ENCODE measurements at regions not wholly inside any gene's neighbourhood (a gene's known extent, or its start where the extent isn't known, plus 50 kb on each side); places are given as distances from the start of the nearest gene placed in this dataset.

DNA sequence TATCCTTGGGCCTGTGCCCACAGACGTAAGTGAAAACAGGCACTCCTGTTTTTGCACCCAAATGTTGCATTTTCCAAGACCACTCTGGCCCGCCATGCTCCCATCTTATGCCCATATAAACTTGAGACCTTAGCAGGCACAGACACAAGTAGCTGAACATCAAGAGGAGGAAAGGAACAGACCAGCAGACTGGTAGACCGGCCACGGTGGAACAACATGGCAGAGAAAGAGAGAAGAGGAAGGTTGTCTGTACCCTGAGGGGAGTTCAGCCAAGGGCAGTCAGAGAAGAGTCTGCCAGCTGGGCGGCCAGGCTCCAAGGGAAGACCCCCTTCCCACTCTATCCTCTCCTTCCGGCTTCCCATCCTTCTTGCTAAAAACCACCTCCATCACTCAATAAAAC lies 85.3 kb downstream of the GPR37 start:
- TF ChIP-seq, protein P1, sequence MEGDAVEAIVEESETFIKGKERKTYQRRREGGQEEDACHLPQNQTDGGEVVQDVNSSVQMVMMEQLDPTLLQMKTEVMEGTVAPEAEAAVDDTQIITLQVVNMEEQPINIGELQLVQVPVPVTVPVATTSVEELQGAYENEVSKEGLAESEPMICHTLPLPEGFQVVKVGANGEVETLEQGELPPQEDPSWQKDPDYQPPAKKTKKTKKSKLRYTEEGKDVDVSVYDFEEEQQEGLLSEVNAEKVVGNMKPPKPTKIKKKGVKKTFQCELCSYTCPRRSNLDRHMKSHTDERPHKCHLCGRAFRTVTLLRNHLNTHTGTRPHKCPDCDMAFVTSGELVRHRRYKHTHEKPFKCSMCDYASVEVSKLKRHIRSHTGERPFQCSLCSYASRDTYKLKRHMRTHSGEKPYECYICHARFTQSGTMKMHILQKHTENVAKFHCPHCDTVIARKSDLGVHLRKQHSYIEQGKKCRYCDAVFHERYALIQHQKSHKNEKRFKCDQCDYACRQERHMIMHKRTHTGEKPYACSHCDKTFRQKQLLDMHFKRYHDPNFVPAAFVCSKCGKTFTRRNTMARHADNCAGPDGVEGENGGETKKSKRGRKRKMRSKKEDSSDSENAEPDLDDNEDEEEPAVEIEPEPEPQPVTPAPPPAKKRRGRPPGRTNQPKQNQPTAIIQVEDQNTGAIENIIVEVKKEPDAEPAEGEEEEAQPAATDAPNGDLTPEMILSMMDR (IDR thresholded peaks at IDR 0.05), result no peak
- no peak for DNase-seq (ENCODE audit: low spot score)
- ATAC-seq (ENCODE audit: low FRiP score), result no peak

DNA sequence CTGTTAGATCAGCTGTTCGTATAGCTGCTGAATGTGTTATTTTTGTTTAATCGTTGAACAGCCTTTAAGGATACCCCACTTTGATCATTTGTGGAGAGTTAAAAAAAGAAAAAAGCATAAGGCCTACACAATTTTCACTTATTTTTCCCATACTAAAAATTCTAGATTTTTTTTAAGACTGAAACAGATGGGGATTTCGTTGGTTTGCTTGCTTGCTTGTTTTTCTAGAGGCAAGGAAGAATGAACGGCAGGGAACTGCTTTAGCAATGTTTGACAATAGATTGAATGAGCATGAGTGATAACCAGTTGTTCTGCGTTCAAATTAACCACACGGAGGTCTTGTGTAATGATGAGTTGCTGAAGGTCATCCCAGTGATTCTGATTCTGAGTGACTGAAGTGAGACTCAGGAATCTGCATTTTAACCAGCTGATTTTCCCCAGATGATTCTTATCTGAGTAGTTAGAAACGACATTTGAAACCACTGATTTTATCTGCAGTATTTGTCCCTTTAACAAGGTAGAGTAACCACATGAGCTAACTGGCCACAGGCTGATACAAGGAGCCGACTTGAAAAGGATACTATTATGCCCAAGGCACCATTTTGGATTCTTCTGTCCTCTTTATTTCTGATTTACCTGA lies 85.9 kb downstream of the GPR37 start:
- DNase-seq (ENCODE audit: low spot score) (no peak), ATAC-seq (ENCODE audit: low FRiP score) (no peak)
- TF ChIP-seq, protein P1 (IDR thresholded peaks at IDR 0.05), result no peak

DNA sequence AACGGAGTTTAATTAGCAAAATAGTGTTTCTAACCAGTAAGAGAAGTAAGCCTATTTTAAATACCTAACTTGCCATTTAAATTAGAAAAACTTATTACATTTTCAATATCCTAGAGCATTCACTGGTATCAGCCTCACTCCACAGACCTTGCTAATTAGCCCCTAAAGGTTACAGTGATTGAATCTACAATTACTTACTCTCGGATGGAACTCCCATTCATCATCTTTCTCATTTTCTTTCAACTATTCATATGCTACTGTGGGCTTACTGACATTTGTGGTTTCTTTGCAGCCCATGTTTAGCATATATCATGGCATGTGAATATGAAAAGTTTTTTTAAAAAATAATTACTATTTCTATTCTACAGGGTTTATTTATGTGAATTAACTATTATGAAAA lies 86.4 kb downstream of the GPR37 start:
- ATAC-seq (ENCODE audit: low FRiP score), result no peak
- no peak for DNase-seq (ENCODE audit: low spot score)

DNA sequence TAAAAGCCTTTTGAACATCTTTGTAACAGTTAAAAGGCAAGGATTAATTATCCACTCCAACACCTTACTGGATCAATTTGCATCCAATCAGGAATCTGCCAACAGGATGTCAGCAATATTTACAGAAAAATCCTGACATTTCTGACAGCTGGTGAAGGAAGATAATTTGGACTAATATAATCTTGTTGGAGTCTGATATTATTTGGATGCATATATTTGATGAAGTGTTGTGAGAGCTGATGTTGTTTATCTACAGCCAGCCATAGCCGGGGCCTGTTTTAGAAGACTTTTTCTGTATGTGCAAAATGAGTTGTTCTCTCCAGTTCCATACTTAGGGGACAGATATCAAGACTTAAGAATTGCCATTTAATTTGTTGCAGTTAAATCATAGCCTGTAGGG lies 91.1 kb downstream of the GPR37 start:
- DNase-seq (ENCODE audit: low spot score), result no peak
- no peak for ATAC-seq (ENCODE audit: low FRiP score)
- TF ChIP-seq, protein P1 (IDR thresholded peaks at IDR 0.05), result no peak

More for the DNA sequence above, 86.4 kb downstream of the GPR37 start:
- TF ChIP-seq, protein P1 (IDR thresholded peaks at IDR 0.05), result no peak

DNA sequence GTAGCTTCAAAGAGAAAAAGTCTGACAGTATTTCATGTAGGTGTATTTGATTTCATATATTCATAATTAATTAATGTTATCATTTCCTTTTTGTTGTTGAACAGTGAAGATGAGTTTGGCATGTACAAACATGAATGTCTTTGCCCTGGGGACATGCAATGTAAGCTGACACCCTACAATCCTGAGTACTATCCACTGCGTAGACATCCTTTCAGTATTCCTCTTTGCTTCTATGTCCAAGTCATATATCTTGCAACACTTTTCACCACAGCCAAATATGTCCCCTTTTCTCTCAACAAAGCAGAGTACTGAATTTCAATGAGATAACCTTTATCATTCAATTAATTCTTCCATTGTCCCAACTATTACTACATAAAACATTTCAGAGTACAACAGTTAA lies 93.6 kb downstream of the GPR37 start:
- TF ChIP-seq, protein P1 (IDR thresholded peaks at IDR 0.05), result no peak
- DNase-seq (ENCODE audit: low spot score) (no peak), ATAC-seq (ENCODE audit: low FRiP score) (no peak)

DNA sequence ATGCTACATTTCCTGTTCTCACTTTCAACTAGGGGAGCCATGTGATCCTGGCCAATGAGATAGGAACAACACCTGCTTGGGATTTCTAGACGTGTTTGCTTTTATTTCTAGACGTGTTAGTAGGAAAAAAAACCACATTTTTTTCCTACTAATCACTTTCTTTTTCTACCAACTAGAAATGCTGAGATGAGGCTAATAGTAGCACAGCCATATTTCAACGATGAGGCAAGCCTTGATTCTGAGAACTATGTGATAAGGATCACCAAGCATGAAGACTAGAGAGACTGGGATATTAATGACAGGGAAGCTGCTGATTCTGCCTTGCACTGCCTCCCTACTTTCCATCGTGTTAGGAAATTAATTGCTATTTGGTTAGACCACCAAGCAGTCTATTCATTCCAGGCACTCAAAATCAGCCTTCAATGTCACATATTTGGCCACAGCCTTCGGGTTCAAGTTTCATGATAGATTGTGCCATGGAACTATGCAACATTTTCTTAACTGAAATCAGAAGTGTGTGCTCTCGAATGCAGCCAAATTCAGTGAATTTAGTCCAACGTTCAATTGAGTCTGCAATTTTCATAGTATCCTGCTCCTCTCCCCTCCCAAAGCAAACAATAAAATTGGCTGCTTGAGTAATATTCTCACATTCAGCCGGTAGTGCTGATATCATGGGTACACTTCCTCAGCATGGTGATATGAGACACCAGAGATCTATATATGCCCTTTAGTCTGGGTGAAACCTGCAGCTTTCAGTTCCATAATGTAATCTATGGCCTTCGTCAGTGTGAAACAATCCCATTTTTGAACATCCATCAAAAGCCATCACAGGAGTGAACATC lies 98.1 kb downstream of the GPR37 start:
- DNase-seq (ENCODE audit: low spot score) (no peak), ATAC-seq (ENCODE audit: low FRiP score) (no peak)
- TF ChIP-seq, protein P1 (IDR thresholded peaks at IDR 0.05), result no peak

DNA sequence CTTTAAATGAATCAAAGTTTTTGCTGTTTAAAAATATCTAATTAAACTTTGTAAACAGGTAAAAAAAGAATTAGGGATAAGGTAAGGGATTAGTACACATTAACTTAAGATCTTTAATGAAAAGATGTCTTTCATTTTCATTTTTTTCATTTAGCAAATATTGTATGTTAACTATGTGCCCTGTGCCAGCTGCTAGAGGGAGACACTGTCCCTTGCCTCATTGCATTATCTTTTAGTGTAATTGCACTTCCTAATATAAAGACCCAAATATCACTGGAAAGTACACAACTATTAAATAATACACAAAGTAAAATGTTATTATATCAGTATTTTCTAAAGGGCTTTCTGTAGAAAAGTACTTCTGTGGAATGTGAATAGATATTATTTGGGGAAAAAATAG lies 102.7 kb downstream of the GPR37 start:
- no peak for ATAC-seq (ENCODE audit: low FRiP score)
- no peak for DNase-seq (ENCODE audit: low spot score)
- TF ChIP-seq, protein P1 (IDR thresholded peaks at IDR 0.05), result no peak

All from omental fat pad (tissue), 3 donors.